K562 (cell line): ENCODE measurements at regions not wholly inside any gene's neighbourhood (a gene's known extent, or its start where the extent isn't known, plus 50 kb on each side); places are given as distances from the start of the nearest gene placed in this dataset.

Source experiments
- ATAC-seq: fragments of 200-7000 bp; cut with Tn5 transposase; 3 replicates; pipeline ENCODE4 v1.9.1; 2020; ENCODE audit warnings: moderate library complexity
- BruUV-seq: library from RNA; stranded (reverse); fragments of 400-500 nt; replicated peaks from 2 replicates; lab custom pipeline; 2021; lab: Mats Ljungman, UMichigan
- CTCF ChIA-PET: fragments of 300-600 bp; formaldehyde crosslinking; extraction: SDS; loops from one replicate; lab custom pipeline; 2021; ENCODE audit warnings: low intra/inter-chr PET ratio; lab: Yijun Ruan, JAX
- POLR2A ChIA-PET: fragments of 300-600, 350-650 bp; sonication (Branson Sonifier 250); formaldehyde crosslinking; extraction: SDS; loops from one replicate; lab custom pipeline; 2021; ENCODE audit warnings: antibody characterized with exemption, inconsistent platforms; lab: Yijun Ruan, JAX
- DNase-seq, 4 experiments: peaks; one replicate each; pipeline versions ENCODE4 v3.0.0 to v3.0.0-alpha.2; 2011 to 2018; ENCODE audit warnings: low spot score in 3 of 4, mixed read lengths in 3 of 4; ENCODE audit errors: extremely low read depth in 1 of 4
- FAIRE-seq: peaks from 2 replicates; lab custom pipeline; 2011; peaks lifted over from hg19 to GRCh38; lab: Jason Lieb, UNC
- H2AFZ ChIP-seq: 2 replicates; pipeline ENCODE4 v1.6.0; 2011; ENCODE audit warnings: low read depth, low read length, control low read depth, inconsistent platforms
- H3K27ac ChIP-seq: fragments of 200-600 bp; 3 replicates; pipeline ENCODE4 v1.8.0; 2011; ENCODE audit warnings: low read depth, mild to moderate bottlenecking, control low read depth, inconsistent platforms, low read length, moderate library complexity, mixed read lengths; ENCODE audit errors: extremely low read depth
- H3K27me3 ChIP-seq, 2 experiments: fragments of 300-600 bp in 1 of 2; 2 replicates in 1 of 2; 3 replicates in 1 of 2; pipeline versions ENCODE4 v1.6.0 to v1.8.0; 2011; ENCODE audit warnings: inconsistent platforms in 2 of 2, low read length in 2 of 2, mild to moderate bottlenecking in 1 of 2, mixed read lengths in 1 of 2, moderate library complexity in 1 of 2; ENCODE audit not compliant: control insufficient read depth in 2 of 2, insufficient read depth in 2 of 2
- H3K36me3 ChIP-seq: fragments of 300-600 bp; 3 replicates; pipeline ENCODE4 v1.8.0; 2011; ENCODE audit warnings: mild to moderate bottlenecking, low read length, inconsistent platforms; ENCODE audit not compliant: control insufficient read depth, insufficient read depth
- H3K4me1 ChIP-seq, 2 experiments: fragments of 200-600 bp in 1 of 2; replicated peaks in 1 of 2; 2 replicates in 1 of 2; 3 replicates in 1 of 2; pipeline versions ENCODE4 v1.5.1 to v1.8.0; 2011; ENCODE audit warnings: inconsistent platforms in 2 of 2, low read length in 2 of 2, mild to moderate bottlenecking in 1 of 2, mixed read lengths in 1 of 2, moderate library complexity in 1 of 2; ENCODE audit not compliant: control insufficient read depth in 2 of 2, insufficient read depth in 2 of 2
- H3K4me2 ChIP-seq: 2 replicates; pipeline ENCODE4 v1.6.1; 2011; ENCODE audit warnings: low read length, control low read depth, inconsistent platforms, mixed read lengths; ENCODE audit not compliant: insufficient read depth
- H3K4me3 ChIP-seq: fragments of 200-600 bp; sonication (generic), shearing (Covaris generic); 2 replicates; pipeline ENCODE4 v1.5.1; 2016; ENCODE audit warnings: control low read depth, inconsistent platforms
- H3K79me2 ChIP-seq: fragments of 200-600 bp; 3 replicates; pipeline ENCODE4 v1.8.0; 2011; ENCODE audit warnings: low read length, inconsistent platforms; ENCODE audit not compliant: control insufficient read depth, insufficient read depth
- H3K9ac ChIP-seq, 2 experiments: 2 replicates each; pipeline versions ENCODE4 v1.6.0 to v1.6.1; 2011; ENCODE audit warnings: low read depth in 2 of 2, low read length in 2 of 2, control low read depth in 1 of 2, inconsistent platforms in 1 of 2, mild to moderate bottlenecking in 1 of 2, mixed read lengths in 1 of 2; ENCODE audit not compliant: insufficient read depth in 1 of 2
- H3K9me1 ChIP-seq: one replicate; pipeline ENCODE4 v1.6.0; 2011; ENCODE audit warnings: inconsistent platforms, mild to moderate bottlenecking, low read length, moderate library complexity; ENCODE audit not compliant: control insufficient read depth, insufficient read depth
- H3K9me3 ChIP-seq: replicated peaks from 2 replicates; pipeline ENCODE4 v1.5.1; 2011; ENCODE audit warnings: low read depth, low read length, inconsistent platforms; ENCODE audit not compliant: control insufficient read depth, insufficient read depth
- H4K20me1 ChIP-seq: replicated peaks from 2 replicates; pipeline ENCODE4 v1.6.1; 2011; ENCODE audit warnings: low read length, inconsistent platforms, mixed read lengths; ENCODE audit not compliant: control insufficient read depth, insufficient read depth
- ARID2 ChIP-seq: fragments of 450-650 bp; IDR thresholded peaks from 2 replicates; pipeline ENCODE4 v1.6.1; 2017; ENCODE audit warnings: antibody characterized with exemption, mild to moderate bottlenecking
- CBX2 ChIP-seq: fragments of 200-600 bp; sonication (generic); IDR thresholded peaks from one replicate; pipeline ENCODE4 v1.6.1; 2012; ENCODE audit warnings: mild to moderate bottlenecking, low read length, inconsistent platforms; ENCODE audit not compliant: insufficient read depth, poor library complexity, severe bottlenecking
- CBX8 ChIP-seq: fragments of 200-600 bp; sonication (generic); IDR thresholded peaks from 2 replicates; pipeline ENCODE4 v1.6.1; 2012; ENCODE audit warnings: borderline replicate concordance, mixed run types, low read depth, mild to moderate bottlenecking, moderate library complexity, mixed read lengths, low read length, control low read depth, inconsistent platforms; ENCODE audit not compliant: poor library complexity, severe bottlenecking; ENCODE audit errors: extremely low read depth
- CREBBP ChIP-seq: IDR thresholded peaks from one replicate; pipeline ENCODE4 v1.6.1; 2012; ENCODE audit warnings: low read depth, mild to moderate bottlenecking, control low read depth, inconsistent platforms, low read length
- FOXA1 ChIP-seq: fragments of 450-650 bp; IDR thresholded peaks from 2 replicates; pipeline ENCODE4 v1.6.1; 2016; ENCODE audit warnings: mild to moderate bottlenecking, borderline replicate concordance
- FOXJ2 ChIP-seq: fragments of 200-800 bp; sonication (Bioruptor generic); IDR thresholded peaks from 2 replicates; pipeline ENCODE4 v1.6.1; 2016; ENCODE audit warnings: missing genetic modification characterization, missing compliant biosample characterization
- FOXM1 ChIP-seq, 2 experiments: fragments of 450-650 bp in 1 of 2; sonication (generic) in 1 of 2; formaldehyde crosslinking in 1 of 2; IDR thresholded peaks; 2 replicates each; pipeline versions ENCODE4 v1.6.1 to v1.9.0; 2017 to 2022; ENCODE audit warnings: low read depth in 2 of 2, mild to moderate bottlenecking in 2 of 2, missing genetic modification reagents in 1 of 2, moderate library complexity in 1 of 2
- GABPB1 ChIP-seq: sonication (generic); formaldehyde crosslinking; IDR thresholded peaks from 2 replicates; pipeline ENCODE4 v1.8.0; 2022; ENCODE audit warnings: mild to moderate bottlenecking, missing genetic modification reagents
- HIVEP1 ChIP-seq: fragments of 250-450 bp; sonication (Bioruptor Pico); IDR thresholded peaks from 2 replicates; pipeline ENCODE4 v1.4.0; 2020; ENCODE audit warnings: mild to moderate bottlenecking
- HLTF ChIP-seq: fragments of 450-650 bp; IDR thresholded peaks from 2 replicates; pipeline ENCODE4 v1.6.1; 2016
- MXI1 ChIP-seq: IDR thresholded peaks from 2 replicates; pipeline ENCODE4 v1.6.1; 2011; ENCODE audit warnings: low read depth, mild to moderate bottlenecking, improper control_type of control experiment, low read length
- NFYB ChIP-seq: IDR thresholded peaks from 2 replicates; pipeline ENCODE4 v1.6.1; 2011; ENCODE audit warnings: mild to moderate bottlenecking, moderate library complexity; ENCODE audit not compliant: insufficient read length; ENCODE audit errors: extremely low read depth
- PPARD ChIP-seq: fragments of 250-450 bp; sonication (Bioruptor Pico); IDR thresholded peaks from 2 replicates; pipeline ENCODE4 v1.8.0; 2022; ENCODE audit warnings: inconsistent platforms, mild to moderate bottlenecking, moderate library complexity
- SRSF9 ChIP-seq: fragments of 200-400 bp; formaldehyde crosslinking; IDR thresholded peaks from 2 replicates; pipeline ENCODE4 v1.6.1; 2017; ENCODE audit warnings: low read depth, low read length, borderline replicate concordance
- ZNF121 ChIP-seq: sonication (generic); formaldehyde crosslinking; conservative IDR thresholded peaks from 2 replicates; pipeline ENCODE4 v1.8.0; 2022; ENCODE audit warnings: missing genetic modification reagents
- ZNF830 ChIP-seq: fragments of 250-450 bp; sonication (Bioruptor Pico); IDR thresholded peaks from 2 replicates; pipeline ENCODE4 v1.5.0; 2021; ENCODE audit warnings: mild to moderate bottlenecking
- WGBS: fragments of 100-300 bp; shearing (Covaris generic); methylation state at CpG from one replicate; pipeline ENCODE4 v1.1.6; 2016; ENCODE audit warnings: low coverage, mixed read lengths; ENCODE audit not compliant: insufficient coverage; ENCODE audit errors: missing lambda C conversion rate; 5-methylcytosine and 5-hydroxymethylcytosine counted together
- in situ Hi-C: fragments of 300-500 bp; cut with MboI; formaldehyde crosslinking; loops from 4 replicates; pipeline ENCODE4 v1.15.0; 2018; ENCODE audit warnings: inconsistent platforms, mixed read lengths
- intact Hi-C: fragments of 100-400 bp; cut with micrococcal nuclease; formaldehyde crosslinking; loops from 2 replicates; pipeline ENCODE4 v1.14.2; 2022
- TF ChIP-seq, protein P1 (sequence below): sonication (generic); formaldehyde crosslinking; IDR thresholded peaks from 2 replicates; pipeline ENCODE4 v1.8.0; 2022; ENCODE audit warnings: missing genetic modification reagents, mild to moderate bottlenecking, moderate library complexity, borderline replicate concordance
- TF ChIP-seq, protein P2 (sequence below): sonication (generic); formaldehyde crosslinking; IDR thresholded peaks from 2 replicates; pipeline ENCODE4 v1.8.1; 2023; ENCODE audit warnings: mild to moderate bottlenecking, missing genetic modification reagents, moderate library complexity

DNA sequence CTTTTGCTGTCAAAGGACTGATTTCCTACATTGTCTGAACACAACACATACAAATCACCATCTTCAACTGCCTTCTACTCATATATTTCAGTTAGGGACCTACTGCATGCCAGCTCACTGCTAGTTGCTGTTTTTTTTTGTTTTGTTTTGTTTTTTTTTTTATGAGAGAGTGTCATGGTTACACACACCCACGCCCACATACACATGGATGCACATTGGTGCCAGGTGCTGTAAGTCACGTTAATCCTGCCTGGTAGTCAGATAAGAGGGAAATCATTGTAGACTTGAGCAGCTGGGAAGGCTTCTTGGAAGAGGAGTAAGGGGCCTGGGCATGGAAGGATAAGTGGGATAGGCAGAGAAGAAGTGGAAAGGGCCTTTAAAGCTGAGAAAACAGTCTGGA, 209.9 kb downstream of the TDRD15 start:
- DNase-seq (no peak), ATAC-seq (no peak), FAIRE-seq (no peak)
- H3K9me3 ChIP-seq: no peaks in the 10 kb centered on the region
- no peaks in the 10 kb centered on the region for H3K9me1 ChIP-seq
- in situ Hi-C loops (no loop called here), intact Hi-C loops (no loop called here)
- no peak overlapping the region for H3K9ac ChIP-seq
- ChIA-PET POLR2A (no interaction called here), CTCF (no interaction called here)
- no peaks in the 10 kb centered on the region for H4K20me1 ChIP-seq
- TF ChIP-seq, protein P1, sequence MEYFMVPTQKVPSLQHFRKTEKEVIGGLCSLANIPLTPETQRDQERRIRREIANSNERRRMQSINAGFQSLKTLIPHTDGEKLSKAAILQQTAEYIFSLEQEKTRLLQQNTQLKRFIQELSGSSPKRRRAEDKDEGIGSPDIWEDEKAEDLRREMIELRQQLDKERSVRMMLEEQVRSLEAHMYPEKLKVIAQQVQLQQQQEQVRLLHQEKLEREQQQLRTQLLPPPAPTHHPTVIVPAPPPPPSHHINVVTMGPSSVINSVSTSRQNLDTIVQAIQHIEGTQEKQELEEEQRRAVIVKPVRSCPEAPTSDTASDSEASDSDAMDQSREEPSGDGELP (CRISPR knock-in tag): no peak
- no peak for TF ChIP-seq ZNF830
- TF ChIP-seq GABPB1 (CRISPR knock-in tag): no peak
- no peak for TF ChIP-seq ZNF121 (CRISPR knock-in tag)
- TF ChIP-seq CBX2: no peak
- no peak for TF ChIP-seq PPARD (CRISPR knock-in tag)
- TF ChIP-seq HLTF: no peak
- TF ChIP-seq MXI1: no peak
- TF ChIP-seq SRSF9: no peak
- no peak for TF ChIP-seq NFYB
- no peak for TF ChIP-seq HIVEP1 (CRISPR knock-in tag)
- TF ChIP-seq, protein P2, sequence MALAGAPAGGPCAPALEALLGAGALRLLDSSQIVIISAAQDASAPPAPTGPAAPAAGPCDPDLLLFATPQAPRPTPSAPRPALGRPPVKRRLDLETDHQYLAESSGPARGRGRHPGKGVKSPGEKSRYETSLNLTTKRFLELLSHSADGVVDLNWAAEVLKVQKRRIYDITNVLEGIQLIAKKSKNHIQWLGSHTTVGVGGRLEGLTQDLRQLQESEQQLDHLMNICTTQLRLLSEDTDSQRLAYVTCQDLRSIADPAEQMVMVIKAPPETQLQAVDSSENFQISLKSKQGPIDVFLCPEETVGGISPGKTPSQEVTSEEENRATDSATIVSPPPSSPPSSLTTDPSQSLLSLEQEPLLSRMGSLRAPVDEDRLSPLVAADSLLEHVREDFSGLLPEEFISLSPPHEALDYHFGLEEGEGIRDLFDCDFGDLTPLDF: no peak
- TF ChIP-seq CBX8: no peak
- no peak for TF ChIP-seq FOXJ2 (tag)
- TF ChIP-seq ARID2: no peak
- no peak for TF ChIP-seq FOXM1 (IDR thresholded peaks at IDR 0.05; ENCODE audit: low read depth)
- TF ChIP-seq FOXM1 (CRISPR knock-in tag; IDR thresholded peaks at IDR 0.05; ENCODE audit: low read depth): no peak
- TF ChIP-seq FOXA1: no peak
- TF ChIP-seq CREBBP: no peak
- H3K4me1 ChIP-seq: no peaks in the 10 kb centered on the region
- H3K4me2 ChIP-seq: no peak overlapping the region
- BruUV-seq: no TSS peak
- H3K27me3 ChIP-seq: no peaks in the 10 kb centered on the region
- no peak overlapping the region for H3K4me3 ChIP-seq
- H2AFZ ChIP-seq: no peak overlapping the region
- 0% methylated on average over 2 of the region's 2 CpGs for WGBS
- H3K36me3 ChIP-seq: no peaks in the 10 kb centered on the region
- H3K79me2 ChIP-seq: no peaks in the 10 kb centered on the region
- no peak overlapping the region for H3K27ac ChIP-seq
